ENCODE measurements at regions not wholly inside any gene's neighbourhood (a gene's known extent, or its start where the extent isn't known, plus 50 kb on each side); places are given as distances from the start of the nearest gene placed in this dataset.

GRCh38 chr20:48246061-48246790 lies 460.9 kb upstream of the SULF2 start:
- no peak for DNase-seq
- Histone ChIP-seq H3K4me3 (ENCODE audit: low read depth, low read length) (no peak overlapping the region), H3K9me3 (ENCODE audit: severe bottlenecking) (no peaks in the 10 kb centered on the region)

GRCh38 chr20:48242623-48243022 lies 457.3 kb upstream of the SULF2 start:
- TF ChIP-seq CTCF (IDR thresholded peaks at IDR 0.05; ENCODE audit: low read depth, low read length) = no peak
- DNase-seq = no peak
- no peaks in the 10 kb centered on the region for H3K36me3 ChIP-seq
- no peak overlapping the region for H3K27ac ChIP-seq
- no peak overlapping the region for H3K4me3 ChIP-seq (ENCODE audit: low read depth, low read length)
- no peaks in the 10 kb centered on the region for H3K27me3 ChIP-seq (ENCODE audit: insufficient read depth, low read depth, severe bottlenecking)
- H3K9me3 ChIP-seq (ENCODE audit: severe bottlenecking) = no peaks in the 10 kb centered on the region

More at GRCh38 chr20:48246061-48246790, 460.9 kb upstream of the SULF2 start:
- H3K36me3 ChIP-seq = no peaks in the 10 kb centered on the region
- no peak overlapping the region for H3K27ac ChIP-seq
- TF ChIP-seq CTCF (IDR thresholded peaks at IDR 0.05; ENCODE audit: low read depth, low read length) = no peak
- no peaks in the 10 kb centered on the region for H3K27me3 ChIP-seq (ENCODE audit: insufficient read depth, low read depth, severe bottlenecking)

- Histone ChIP-seq H3K9me3 (ENCODE audit: severe bottlenecking) (no peaks in the 10 kb centered on the region), H3K36me3 (no peaks in the 10 kb centered on the region), H3K27ac (no peak overlapping the region), H3K4me3 (ENCODE audit: low read depth, low read length) (no peak overlapping the region), H3K27me3 (ENCODE audit: insufficient read depth, low read depth, severe bottlenecking) (no peaks in the 10 kb centered on the region)
- TF ChIP-seq CTCF (IDR thresholded peaks at IDR 0.05; ENCODE audit: low read depth, low read length) = no peak
- DNase-seq = no peak
Measured at GRCh38 chr20:48241482-48241881, 456.2 kb upstream of the SULF2 start.

- DNase-seq = no peak
- Histone ChIP-seq H3K27ac (no peak overlapping the region), H3K36me3 (no peaks in the 10 kb centered on the region), H3K27me3 (ENCODE audit: insufficient read depth, low read depth, severe bottlenecking) (no peaks in the 10 kb centered on the region), H3K4me3 (ENCODE audit: low read depth, low read length) (no peak overlapping the region), H3K9me3 (ENCODE audit: severe bottlenecking) (no peaks in the 10 kb centered on the region)
- TF ChIP-seq CTCF (IDR thresholded peaks at IDR 0.05; ENCODE audit: low read depth, low read length) = no peak
Measured at GRCh38 chr20:48238781-48239180, 453.5 kb upstream of the SULF2 start.

- no peak overlapping the region for H3K4me3 ChIP-seq (ENCODE audit: low read depth, low read length)
- no peak for DNase-seq
Measured at GRCh38 chr20:48238326-48238725, 453.0 kb upstream of the SULF2 start.

More at GRCh38 chr20:48238326-48238725, 453.0 kb upstream of the SULF2 start:
- H3K9me3 ChIP-seq (ENCODE audit: severe bottlenecking) = no peaks in the 10 kb centered on the region
- no peaks in the 10 kb centered on the region for H3K27me3 ChIP-seq (ENCODE audit: insufficient read depth, low read depth, severe bottlenecking)
- no peaks in the 10 kb centered on the region for H3K36me3 ChIP-seq
- no peak for TF ChIP-seq CTCF (IDR thresholded peaks at IDR 0.05; ENCODE audit: low read depth, low read length)
- no peak overlapping the region for H3K27ac ChIP-seq

All from WERI-Rb-1 (cell line).